ENCODE measurements at regions not wholly inside any gene's neighbourhood (a gene's known extent, or its start where the extent isn't known, plus 50 kb on each side); places are given as distances from the start of the nearest gene placed in this dataset.

GRCh38 chr2:129740504-129740903, 239.0 kb upstream of the RAB6C start:
- Histone ChIP-seq H3K4me3 (no peak overlapping the region), H3K27me3 (no peaks in the 10 kb centered on the region), H3K36me3 (replicated peaks in 1 of 2; ENCODE audit: insufficient read depth in 1 of 2, low read depth in 2 of 2) (no peaks in the 10 kb centered on the region), H3K27ac (no peak overlapping the region), H3K9me3 (no peaks in the 10 kb centered on the region), H3K4me1 (peaks cover 22% of the 10 kb centered on the region)
- TF ChIP-seq, protein P1, sequence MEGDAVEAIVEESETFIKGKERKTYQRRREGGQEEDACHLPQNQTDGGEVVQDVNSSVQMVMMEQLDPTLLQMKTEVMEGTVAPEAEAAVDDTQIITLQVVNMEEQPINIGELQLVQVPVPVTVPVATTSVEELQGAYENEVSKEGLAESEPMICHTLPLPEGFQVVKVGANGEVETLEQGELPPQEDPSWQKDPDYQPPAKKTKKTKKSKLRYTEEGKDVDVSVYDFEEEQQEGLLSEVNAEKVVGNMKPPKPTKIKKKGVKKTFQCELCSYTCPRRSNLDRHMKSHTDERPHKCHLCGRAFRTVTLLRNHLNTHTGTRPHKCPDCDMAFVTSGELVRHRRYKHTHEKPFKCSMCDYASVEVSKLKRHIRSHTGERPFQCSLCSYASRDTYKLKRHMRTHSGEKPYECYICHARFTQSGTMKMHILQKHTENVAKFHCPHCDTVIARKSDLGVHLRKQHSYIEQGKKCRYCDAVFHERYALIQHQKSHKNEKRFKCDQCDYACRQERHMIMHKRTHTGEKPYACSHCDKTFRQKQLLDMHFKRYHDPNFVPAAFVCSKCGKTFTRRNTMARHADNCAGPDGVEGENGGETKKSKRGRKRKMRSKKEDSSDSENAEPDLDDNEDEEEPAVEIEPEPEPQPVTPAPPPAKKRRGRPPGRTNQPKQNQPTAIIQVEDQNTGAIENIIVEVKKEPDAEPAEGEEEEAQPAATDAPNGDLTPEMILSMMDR (IDR thresholded peaks at IDR 0.05) = no peak
- TF ChIP-seq POLR2A (IDR thresholded peaks at IDR 0.05) = no peak
- ATAC-seq (no peak), DNase-seq (no peak)
- 73 to 83% methylated on average over 7 of the region's 7 CpGs for WGBS, 2 donors
- intact Hi-C loops (cut with DNase I) = no loop called here

GRCh38 chr2:129741165-129741564, 238.3 kb upstream of the RAB6C start:
- ATAC-seq (no peak), DNase-seq (no peak)
- Histone ChIP-seq H3K4me1 (peaks cover 22% of the 10 kb centered on the region), H3K27ac (no peak overlapping the region), H3K9me3 (no peaks in the 10 kb centered on the region), H3K36me3 (replicated peaks in 1 of 2; ENCODE audit: insufficient read depth in 1 of 2, low read depth in 2 of 2) (no peaks in the 10 kb centered on the region), H3K4me3 (no peak overlapping the region), H3K27me3 (no peaks in the 10 kb centered on the region)
- WGBS, 2 donors = 73 to 79% methylated on average over 7 of the region's 7 CpGs
- intact Hi-C loops (cut with DNase I) = no loop called here
- TF ChIP-seq, protein P1 (IDR thresholded peaks at IDR 0.05) = no peak
- no peak for TF ChIP-seq POLR2A (IDR thresholded peaks at IDR 0.05)

GRCh38 chr2:129741623-129742022, 237.8 kb upstream of the RAB6C start:
- intact Hi-C loops (cut with DNase I) = no loop called here

GRCh38 chr2:129742415-129743180, 236.9 kb upstream of the RAB6C start:
- Histone ChIP-seq H3K27ac (no peak overlapping the region), H3K4me3 (no peak overlapping the region), H3K27me3 (no peaks in the 10 kb centered on the region), H3K4me1 (peaks cover 22% of the 10 kb centered on the region), H3K9me3 (no peaks in the 10 kb centered on the region), H3K36me3 (replicated peaks in 1 of 2; ENCODE audit: insufficient read depth in 1 of 2, low read depth in 2 of 2) (no peaks in the 10 kb centered on the region)
- DNase-seq (no peak), ATAC-seq (no peak)
- TF ChIP-seq POLR2A (IDR thresholded peaks at IDR 0.05) = no peak
- TF ChIP-seq, protein P1 (IDR thresholded peaks at IDR 0.05) = no peak
- intact Hi-C loops (cut with DNase I) = no loop called here
- 90 to 95% methylated on average over 16 to 22 of the region's 23 CpGs for whole genome bisulfite sequencing, 2 donors

More at GRCh38 chr2:129741623-129742022, 237.8 kb upstream of the RAB6C start:
- no peaks in the 10 kb centered on the region for H3K27me3 ChIP-seq
- H3K4me1 ChIP-seq = peaks cover 22% of the 10 kb centered on the region
- H3K27ac ChIP-seq = no peak overlapping the region
- WGBS, 2 donors = 64 to 68% methylated on average over 12 of the region's 12 CpGs
- ATAC-seq = peak; percentile 29
- no peaks in the 10 kb centered on the region for H3K9me3 ChIP-seq
- no peak overlapping the region for H3K4me3 ChIP-seq
- no peak for TF ChIP-seq POLR2A (IDR thresholded peaks at IDR 0.05)
- TF ChIP-seq, protein P1 (IDR thresholded peaks at IDR 0.05) = no peak
- DNase-seq = peak; percentile 36 to 75 (median 70)
- H3K36me3 ChIP-seq (replicated peaks in 1 of 2; ENCODE audit: insufficient read depth in 1 of 2, low read depth in 2 of 2) = no peaks in the 10 kb centered on the region

DNA sequence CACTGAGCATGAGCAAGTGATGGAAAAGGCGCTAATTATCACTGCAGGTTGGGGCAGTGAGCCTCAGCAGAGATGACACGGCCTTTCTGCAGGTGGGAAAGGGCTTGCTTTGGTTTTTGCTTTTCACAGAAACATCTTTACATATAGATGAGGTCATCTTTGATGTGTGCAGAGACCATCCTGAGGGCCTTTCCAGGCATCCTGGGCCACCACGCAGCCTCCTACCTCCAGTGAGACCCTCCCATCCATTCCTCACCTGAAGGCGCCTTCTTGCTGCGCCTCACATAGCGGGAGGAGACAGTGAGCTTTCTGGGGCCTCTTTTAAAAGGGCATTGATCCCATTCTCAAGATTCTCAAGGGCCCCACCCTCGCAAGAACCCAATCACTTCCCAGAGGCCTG, 235.3 kb upstream of the RAB6C start:
- DNase-seq (no peak), ATAC-seq (no peak)
- H3K4me3 ChIP-seq = no peak overlapping the region
- no peak for TF ChIP-seq POLR2A (IDR thresholded peaks at IDR 0.05)
- no peaks in the 10 kb centered on the region for H3K27me3 ChIP-seq
- intact Hi-C loops (cut with DNase I) = no loop called here
- peaks cover 22% of the 10 kb centered on the region for H3K4me1 ChIP-seq
- H3K9me3 ChIP-seq = no peaks in the 10 kb centered on the region
- 88 to 94% methylated on average over 7 of the region's 7 CpGs for WGBS, 2 donors
- peak overlapping the region in 3 of 4 donors; percentile 61 to 84 (median 78) for H3K27ac ChIP-seq
- H3K36me3 ChIP-seq (replicated peaks in 1 of 2; ENCODE audit: insufficient read depth in 1 of 2, low read depth in 2 of 2) = no peaks in the 10 kb centered on the region
